HepG2 (cell line): ENCODE measurements at regions not wholly inside any gene's neighbourhood (a gene's known extent, or its start where the extent isn't known, plus 50 kb on each side); places are given as distances from the start of the nearest gene placed in this dataset.

ENCODE experiments used
- ATAC-seq: fragments of 200-7000 bp; cut with Tn5 transposase; 3 replicates; pipeline ENCODE4 v1.9.1; 2020; ENCODE audit warnings: mild to moderate bottlenecking, moderate library complexity
- BruUV-seq: library from RNA; stranded (reverse); fragments of 400-500 nt; replicated peaks from 2 replicates; lab custom pipeline; 2021; lab: Mats Ljungman, UMichigan
- CTCF ChIA-PET: fragments of 300-600 bp; formaldehyde crosslinking; extraction: SDS; loops from one replicate; lab custom pipeline; 2021; ENCODE audit warnings: low total read pairs, inconsistent platforms, low intra/inter-chr PET ratio; lab: Yijun Ruan, JAX
- POLR2A ChIA-PET: fragments of 350-600 bp; sonication (Branson Sonifier 250); formaldehyde crosslinking; loops from one replicate; lab custom pipeline; 2020; ENCODE audit warnings: antibody characterized with exemption, inconsistent platforms; lab: Yijun Ruan, JAX
- DNase-seq: peaks from one replicate; pipeline ENCODE4 v3.0.0-alpha.2; 2015; ENCODE audit warnings: low spot score
- FAIRE-seq: peaks from 3 replicates; lab custom pipeline; 2011; peaks lifted over from hg19 to GRCh38; lab: Jason Lieb, UNC
- H2AFZ ChIP-seq: one replicate; pipeline ENCODE4 v1.6.1; 2011; ENCODE audit warnings: low read length, inconsistent platforms
- H3K27ac ChIP-seq: fragments of 300-600 bp; 3 replicates; pipeline ENCODE4 v1.8.0; 2011; ENCODE audit warnings: mixed run types, mild to moderate bottlenecking, mixed read lengths, low read length, inconsistent platforms; ENCODE audit not compliant: insufficient read depth; ENCODE audit errors: extremely low read length
- H3K27me3 ChIP-seq, 2 experiments: fragments of 200-600 bp in 1 of 2; 2 replicates in 1 of 2; 3 replicates in 1 of 2; pipeline versions ENCODE4 v1.6.0 to v1.8.0; 2011; ENCODE audit warnings: low read length in 2 of 2, mild to moderate bottlenecking in 2 of 2, moderate library complexity in 2 of 2, inconsistent platforms in 1 of 2; ENCODE audit not compliant: insufficient read depth in 2 of 2, control insufficient read depth in 1 of 2
- H3K36me3 ChIP-seq, 2 experiments: fragments of 200-600 bp in 1 of 2; replicated peaks in 1 of 2; 2 replicates in 1 of 2; 3 replicates in 1 of 2; pipeline versions ENCODE4 v1.5.1 to v1.8.0; 2011; ENCODE audit warnings: low read length in 2 of 2, inconsistent platforms in 1 of 2; ENCODE audit not compliant: insufficient read depth in 2 of 2, control insufficient read depth in 1 of 2
- H3K4me1 ChIP-seq: 2 replicates; pipeline ENCODE4 v1.5.1; 2012; ENCODE audit warnings: low read length, inconsistent platforms; ENCODE audit not compliant: insufficient read depth
- H3K4me2 ChIP-seq: 2 replicates; pipeline ENCODE4 v1.6.0; 2011; ENCODE audit warnings: low read depth, low read length, inconsistent platforms
- H3K4me3 ChIP-seq, 3 experiments: fragments of 200-600 bp in 1 of 3; sonication (generic), shearing (Covaris generic) in 1 of 3; replicated peaks in 1 of 3; 2 replicates each; pipeline ENCODE4 v1.5.1; 2011 to 2016; ENCODE audit warnings: low read length in 3 of 3, inconsistent platforms in 2 of 3, low read depth in 2 of 3, mild to moderate bottlenecking in 2 of 3, control low read depth in 1 of 3, mixed read lengths in 1 of 3; ENCODE audit not compliant: insufficient read depth in 1 of 3
- H3K79me2 ChIP-seq: one replicate; pipeline ENCODE4 v1.6.1; 2011; ENCODE audit warnings: low read length, inconsistent platforms; ENCODE audit not compliant: insufficient read depth
- H3K9ac ChIP-seq: 2 replicates; pipeline ENCODE4 v1.6.0; 2011; ENCODE audit warnings: mild to moderate bottlenecking, low read depth, low read length, inconsistent platforms; ENCODE audit not compliant: insufficient read depth
- H3K9me3 ChIP-seq: 2 replicates; pipeline ENCODE4 v1.5.1; 2012; ENCODE audit warnings: mild to moderate bottlenecking, low read length
- H4K20me1 ChIP-seq: 2 replicates; pipeline ENCODE4 v1.6.0; 2011; ENCODE audit warnings: inconsistent platforms, mild to moderate bottlenecking, low read length, moderate library complexity; ENCODE audit not compliant: insufficient read depth
- ADNP ChIP-seq: sonication (generic); formaldehyde crosslinking; IDR thresholded peaks from 2 replicates; pipeline ENCODE4 v1.4.0; 2020; ENCODE audit warnings: missing genetic modification reagents
- ATF6 ChIP-seq: sonication (generic); formaldehyde crosslinking; conservative IDR thresholded peaks from 2 replicates; pipeline ENCODE4 v1.4.0; 2020; ENCODE audit warnings: missing genetic modification reagents
- JUN ChIP-seq: sonication (generic); formaldehyde crosslinking; IDR thresholded peaks from 2 replicates; pipeline ENCODE4 v1.4.0; 2020; ENCODE audit warnings: mild to moderate bottlenecking, missing genetic modification reagents
- NR1H2 ChIP-seq: sonication (generic); formaldehyde crosslinking; IDR thresholded peaks from 2 replicates; pipeline ENCODE4 v1.8.1; 2022; ENCODE audit warnings: low read depth, missing genetic modification reagents, borderline replicate concordance
- REL ChIP-seq: sonication (generic); formaldehyde crosslinking; conservative IDR thresholded peaks from 2 replicates; pipeline ENCODE4 v1.8.0; 2022; ENCODE audit warnings: mild to moderate bottlenecking, missing genetic modification reagents, moderate library complexity
- SMARCC2 ChIP-seq: fragments of 450-650 bp; IDR thresholded peaks from 2 replicates; pipeline ENCODE4 v1.6.1; 2017; ENCODE audit warnings: antibody characterized with exemption, mild to moderate bottlenecking
- TAF15 ChIP-seq: fragments of 200-400 bp; formaldehyde crosslinking; IDR thresholded peaks from one replicate; pipeline ENCODE4 v1.6.1; 2018; ENCODE audit warnings: mild to moderate bottlenecking, low read depth, low read length; ENCODE audit not compliant: poor library complexity, severe bottlenecking
- TMF1 ChIP-seq: sonication (generic); formaldehyde crosslinking; IDR thresholded peaks from 2 replicates; pipeline ENCODE4 v1.8.1; 2022; ENCODE audit warnings: low read depth, missing genetic modification reagents
- ZNF160 ChIP-seq: sonication (generic); formaldehyde crosslinking; IDR thresholded peaks from 2 replicates; pipeline ENCODE4 v1.8.0; 2022; ENCODE audit warnings: mild to moderate bottlenecking, inconsistent platforms, missing genetic modification reagents
- ZNF329 ChIP-seq: sonication (generic); formaldehyde crosslinking; IDR thresholded peaks from 2 replicates; pipeline ENCODE4 v1.9.0; 2021; ENCODE audit warnings: low read depth, mild to moderate bottlenecking, missing genetic modification reagents
- ZNF543 ChIP-seq: sonication (generic); formaldehyde crosslinking; IDR thresholded peaks from 2 replicates; pipeline ENCODE4 v1.4.0; 2020; ENCODE audit warnings: mild to moderate bottlenecking, missing genetic modification reagents
- ZNF605 ChIP-seq: sonication (generic); formaldehyde crosslinking; IDR thresholded peaks from 2 replicates; pipeline ENCODE4 v1.8.0; 2022; ENCODE audit warnings: mild to moderate bottlenecking, missing genetic modification reagents
- WGBS: methylation state at CpG from one replicate; pipeline ENCODE4 v1.1.6; 2017; ENCODE audit warnings: low lambda C conversion rate; 5-methylcytosine and 5-hydroxymethylcytosine counted together
- in situ Hi-C: cut with HindIII; loops from 2 replicates; pipeline ENCODE4 v1.10.0; 2017; ENCODE audit warnings: low pct_unique_long_range_greater_than_20kb; ENCODE audit not compliant: extremely low pct_ligation_motif_present
- intact Hi-C: fragments of 100-400 bp; cut with micrococcal nuclease; formaldehyde crosslinking; loops from one replicate; pipeline ENCODE4 v1.10.0; 2022; ENCODE audit not compliant: unreplicated experiment
- TF ChIP-seq, protein P1 (sequence below): sonication (generic); formaldehyde crosslinking; IDR thresholded peaks from 2 replicates; pipeline ENCODE4 v1.5.0; 2020; ENCODE audit warnings: missing genetic modification reagents
- TF ChIP-seq, protein P2 (sequence below): sonication (generic); formaldehyde crosslinking; IDR thresholded peaks from 2 replicates; pipeline ENCODE4 v1.4.0; 2020; ENCODE audit warnings: mild to moderate bottlenecking, missing genetic modification reagents

- intact Hi-C loops: no loop called here
- Histone ChIP-seq H3K4me1 (no peaks in the 10 kb centered on the region), H3K4me2 (no peak overlapping the region), H3K4me3 (no peak overlapping the region), H3K36me3 (no peaks in the 10 kb centered on the region), H3K79me2 (no peaks in the 10 kb centered on the region), H3K27ac (no peak overlapping the region), H3K9me3 (no peaks in the 10 kb centered on the region), H3K27me3 (peaks cover 0 to 2% of the 10 kb centered on the region in 2 experiments; a peak in 2 of 5 replicates), H3K9ac (no peak overlapping the region), H4K20me1 (no peaks in the 10 kb centered on the region), H2AFZ (no peak overlapping the region)
- WGBS: 2% methylated on average over 8 of the region's 8 CpGs
- in situ Hi-C loops: no loop called here
- ATAC-seq (no peak), FAIRE-seq (no peak)
- CTCF ChIA-PET: no interaction called here
- no TSS peak for BruUV-seq
- TF ChIP-seq, protein P1, sequence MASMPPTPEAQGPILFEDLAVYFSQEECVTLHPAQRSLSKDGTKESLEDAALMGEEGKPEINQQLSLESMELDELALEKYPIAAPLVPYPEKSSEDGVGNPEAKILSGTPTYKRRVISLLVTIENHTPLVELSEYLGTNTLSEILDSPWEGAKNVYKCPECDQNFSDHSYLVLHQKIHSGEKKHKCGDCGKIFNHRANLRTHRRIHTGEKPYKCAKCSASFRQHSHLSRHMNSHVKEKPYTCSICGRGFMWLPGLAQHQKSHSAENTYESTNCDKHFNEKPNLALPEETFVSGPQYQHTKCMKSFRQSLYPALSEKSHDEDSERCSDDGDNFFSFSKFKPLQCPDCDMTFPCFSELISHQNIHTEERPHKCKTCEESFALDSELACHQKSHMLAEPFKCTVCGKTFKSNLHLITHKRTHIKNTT (CRISPR knock-in tag): no peak
- TF ChIP-seq ZNF605 (CRISPR knock-in tag) (no peak), TMF1 (CRISPR knock-in tag) (no peak), ADNP (CRISPR knock-in tag) (no peak), REL (CRISPR knock-in tag) (no peak), JUN (CRISPR knock-in tag) (no peak)
- TF ChIP-seq, all 625 proteins: peak for 0
- POLR2A ChIA-PET: no interaction called here
- no peak for DNase-seq
Observed at GRCh38 chr10:8245131-8245813, 190.8 kb downstream of the GATA3 start.

DNA sequence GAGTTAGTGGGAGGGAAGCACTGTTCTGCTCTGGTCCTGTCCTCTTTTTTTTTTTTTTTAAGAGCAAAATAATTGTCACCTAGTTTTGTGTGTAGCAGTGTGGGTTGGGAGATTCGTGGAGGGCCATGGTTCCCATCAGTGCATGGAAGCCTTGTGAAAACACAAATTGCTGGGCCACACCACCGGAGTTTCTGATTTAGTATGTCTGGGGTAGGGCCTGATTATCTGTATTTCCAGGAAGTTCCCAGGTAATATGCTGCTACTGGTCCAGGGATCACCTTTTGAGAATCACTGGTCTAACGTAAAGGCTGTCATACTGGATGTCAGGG is 191.3 kb downstream of the GATA3 start:
- POLR2A ChIA-PET: no interaction called here
- no peak overlapping the region for H3K27ac ChIP-seq
- no peak overlapping the region for H3K4me3 ChIP-seq
- no peaks in the 10 kb centered on the region for H4K20me1 ChIP-seq
- H3K4me2 ChIP-seq: no peak overlapping the region
- 0% methylated on average over 2 of the region's 3 CpGs for WGBS
- DNase-seq (no peak), FAIRE-seq (no peak), ATAC-seq (no peak)
- H3K4me1 ChIP-seq: no peaks in the 10 kb centered on the region
- intact Hi-C loops: no loop called here
- CTCF ChIA-PET: no interaction called here
- BruUV-seq: no TSS peak
- H3K9ac ChIP-seq: no peak overlapping the region
- H3K27me3 ChIP-seq: no peaks in the 10 kb centered on the region; a peak in 1 of 5 replicates
- no peaks in the 10 kb centered on the region for H3K9me3 ChIP-seq
- in situ Hi-C loops: no loop called here
- H3K36me3 ChIP-seq: no peaks in the 10 kb centered on the region
- H3K79me2 ChIP-seq: no peaks in the 10 kb centered on the region
- H2AFZ ChIP-seq: no peak overlapping the region
- no peak for TF ChIP-seq JUN (CRISPR knock-in tag)
- no peak for TF ChIP-seq ZNF329
- TF ChIP-seq, protein P2, sequence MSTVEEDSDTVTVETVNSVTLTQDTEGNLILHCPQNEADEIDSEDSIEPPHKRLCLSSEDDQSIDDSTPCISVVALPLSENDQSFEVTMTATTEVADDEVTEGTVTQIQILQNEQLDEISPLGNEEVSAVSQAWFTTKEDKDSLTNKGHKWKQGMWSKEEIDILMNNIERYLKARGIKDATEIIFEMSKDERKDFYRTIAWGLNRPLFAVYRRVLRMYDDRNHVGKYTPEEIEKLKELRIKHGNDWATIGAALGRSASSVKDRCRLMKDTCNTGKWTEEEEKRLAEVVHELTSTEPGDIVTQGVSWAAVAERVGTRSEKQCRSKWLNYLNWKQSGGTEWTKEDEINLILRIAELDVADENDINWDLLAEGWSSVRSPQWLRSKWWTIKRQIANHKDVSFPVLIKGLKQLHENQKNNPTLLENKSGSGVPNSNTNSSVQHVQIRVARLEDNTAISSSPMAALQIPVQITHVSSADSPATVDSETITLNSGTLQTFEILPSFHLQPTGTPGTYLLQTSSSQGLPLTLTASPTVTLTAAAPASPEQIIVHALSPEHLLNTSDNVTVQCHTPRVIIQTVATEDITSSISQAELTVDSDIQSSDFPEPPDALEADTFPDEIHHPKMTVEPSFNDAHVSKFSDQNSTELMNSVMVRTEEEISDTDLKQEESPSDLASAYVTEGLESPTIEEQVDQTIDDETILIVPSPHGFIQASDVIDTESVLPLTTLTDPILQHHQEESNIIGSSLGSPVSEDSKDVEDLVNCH (CRISPR knock-in tag): no peak
- no peak for TF ChIP-seq SMARCC2
- TF ChIP-seq ATF6 (CRISPR knock-in tag): no peak
- TF ChIP-seq ZNF543 (CRISPR knock-in tag): no peak
- TF ChIP-seq NR1H2 (CRISPR knock-in tag): no peak
- no peak for TF ChIP-seq TAF15
- no peak for TF ChIP-seq ZNF160 (CRISPR knock-in tag)
